Head of caudate nucleus (tissue), 42 donors: ENCODE measurements at regions not wholly inside any gene's neighbourhood (a gene's known extent, or its start where the extent isn't known, plus 50 kb on each side); places are given as distances from the start of the nearest gene placed in this dataset.
A peak's percentile ranks its signal among the peaks of the same experiment; 100 is the strongest.

Experiments
- DNase-seq, 42 donors: peaks; one replicate each; pipeline versions ENCODE4 v3.0.0 to v3.0.0-alpha.2; 2020 to 2021; ENCODE audit warnings: mixed read lengths in 7 of 42
- intact Hi-C: fragments of 100-400 bp; cut with DNase I; formaldehyde crosslinking; loops from one replicate; pipeline ENCODE4 v1.15.0; 2022

GRCh38 chr19:28422791-28423650 lies 789.9 kb downstream of the UQCRFS1 start:
- no peak for DNase-seq
- intact Hi-C loops, result no loop called here

- DNase-seq, result no peak
- intact Hi-C loops, result no loop called here
Measured at GRCh38 chr19:28422046-28422445, 790.9 kb downstream of the UQCRFS1 start.

GRCh38 chr19:28420811-28421550 lies 792.0 kb downstream of the UQCRFS1 start:
- intact Hi-C loops, result no loop called here
- no peak for DNase-seq

GRCh38 chr19:28419312-28419711 lies 793.6 kb downstream of the UQCRFS1 start:
- no peak for DNase-seq
- intact Hi-C loops, result no loop called here

GRCh38 chr19:28417361-28417760 lies 795.6 kb downstream of the UQCRFS1 start:
- intact Hi-C loops, result no loop called here

GRCh38 chr19:28416245-28416644 lies 796.7 kb downstream of the UQCRFS1 start:
- DNase-seq, result no peak
- intact Hi-C loops, result no loop called here

More at GRCh38 chr19:28417361-28417760, 795.6 kb downstream of the UQCRFS1 start:
- DNase-seq, result no peak

GRCh38 chr19:28414748-28415147 lies 798.2 kb downstream of the UQCRFS1 start:
- intact Hi-C loops, result no loop called here
- DNase-seq, result no peak

- no peak for DNase-seq
- intact Hi-C loops, result no loop called here
Measured at GRCh38 chr19:28409859-28410258, 803.1 kb downstream of the UQCRFS1 start.

GRCh38 chr19:28406966-28407365 lies 806.0 kb downstream of the UQCRFS1 start:
- DNase-seq, result peak in 1 of 42 donors; percentile 9
- intact Hi-C loops, result no loop called here

- DNase-seq, result peak in 1 of 42 donors; percentile 8
- intact Hi-C loops, result no loop called here
Measured at GRCh38 chr19:28405346-28405742, 807.6 kb downstream of the UQCRFS1 start.

- peak in 1 of 42 donors; percentile 9 for DNase-seq
- intact Hi-C loops, result no loop called here
Measured at GRCh38 chr19:28404472-28404871, 808.5 kb downstream of the UQCRFS1 start.

GRCh38 chr19:28403690-28404089 lies 809.3 kb downstream of the UQCRFS1 start:
- DNase-seq, result peak in 1 of 42 donors; percentile 22
- intact Hi-C loops, result no loop called here

- no peak for DNase-seq
- intact Hi-C loops, result no loop called here
Measured at GRCh38 chr19:28402701-28403290, 810.2 kb downstream of the UQCRFS1 start.

- no peak for DNase-seq
- intact Hi-C loops, result no loop called here
Measured at GRCh38 chr19:28401739-28402424, 811.1 kb downstream of the UQCRFS1 start.

GRCh38 chr19:28400953-28401671 lies 811.8 kb downstream of the UQCRFS1 start:
- intact Hi-C loops, result no loop called here

GRCh38 chr19:28399187-28399586 lies 813.8 kb downstream of the UQCRFS1 start:
- intact Hi-C loops, result no loop called here
- no peak for DNase-seq

More at GRCh38 chr19:28400953-28401671, 811.8 kb downstream of the UQCRFS1 start:
- no peak for DNase-seq

- intact Hi-C loops, result no loop called here
Measured at GRCh38 chr19:28397800-28398199, 815.2 kb downstream of the UQCRFS1 start.

GRCh38 chr19:28397306-28397705 lies 815.6 kb downstream of the UQCRFS1 start:
- intact Hi-C loops, result no loop called here
- DNase-seq, result no peak

More at GRCh38 chr19:28397800-28398199, 815.2 kb downstream of the UQCRFS1 start:
- no peak for DNase-seq
